ENCODE measurements at regions not wholly inside any gene's neighbourhood (a gene's known extent, or its start where the extent isn't known, plus 50 kb on each side); places are given as distances from the start of the nearest gene placed in this dataset.

GRCh38 chr18:37671119-37671518, 105.5 kb upstream of the CELF4 start:
- DNase-seq: no peak
- intact Hi-C loops (cut with DNase I): no loop called here
- no peak for ATAC-seq (ENCODE audit: poor library complexity)

- DNase-seq (no peak), ATAC-seq (ENCODE audit: poor library complexity) (no peak)
- intact Hi-C loops (cut with DNase I): no loop called here
Measured at GRCh38 chr18:37669991-37670534, 104.5 kb upstream of the CELF4 start.

GRCh38 chr18:37668971-37669747, 103.6 kb upstream of the CELF4 start:
- ATAC-seq (ENCODE audit: poor library complexity) (no peak), DNase-seq (no peak)
- intact Hi-C loops (cut with DNase I): no loop called here

DNA sequence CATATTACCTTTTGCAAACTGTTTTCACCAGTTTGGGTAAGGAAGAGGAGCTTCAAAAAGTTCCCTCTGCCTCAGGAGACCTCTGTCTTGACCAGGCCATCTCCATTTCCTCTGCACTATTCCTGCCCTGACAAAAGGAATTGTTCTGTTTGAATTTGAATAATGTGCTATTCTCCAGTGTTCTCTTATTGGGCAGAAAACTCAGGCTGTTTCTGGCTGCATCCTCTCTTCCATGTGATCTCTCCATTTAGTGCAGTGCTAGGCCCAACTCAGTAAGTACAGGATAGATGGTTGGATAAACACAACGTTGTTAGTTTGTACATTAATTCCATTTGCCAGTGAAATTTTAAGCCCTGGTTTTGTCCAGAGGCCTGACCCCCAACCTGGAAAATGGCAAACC, 102.2 kb upstream of the CELF4 start:
- ATAC-seq (ENCODE audit: poor library complexity) (no peak), DNase-seq (no peak)
- intact Hi-C loops (cut with DNase I): no loop called here

GRCh38 chr18:37666991-37667390, 101.4 kb upstream of the CELF4 start:
- DNase-seq: no peak
- intact Hi-C loops (cut with DNase I): no loop called here
- ATAC-seq (ENCODE audit: poor library complexity): no peak

DNA sequence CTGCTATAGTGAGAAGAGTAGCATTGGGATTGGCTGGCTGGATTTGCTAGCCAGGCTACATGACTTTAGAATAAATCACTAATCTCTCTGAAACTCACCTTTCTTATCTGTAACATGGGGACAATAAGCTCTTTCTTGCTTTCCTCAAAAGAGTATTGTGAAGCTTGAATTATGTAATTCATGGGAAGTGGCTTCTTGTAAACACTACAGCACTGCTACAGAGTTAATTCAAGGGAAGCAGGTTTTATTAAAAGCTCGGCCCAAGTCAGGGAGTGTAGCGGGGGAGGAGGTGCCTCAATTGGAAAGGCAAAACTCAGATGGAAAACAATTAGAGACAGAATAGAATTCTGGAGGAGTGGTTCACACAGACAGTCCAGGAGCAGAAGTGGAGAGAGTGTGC, 100.9 kb upstream of the CELF4 start:
- DNase-seq: no peak
- no peak for ATAC-seq (ENCODE audit: poor library complexity)
- intact Hi-C loops (cut with DNase I): no loop called here

- intact Hi-C loops (cut with DNase I): no loop called here
- no peak for ATAC-seq (ENCODE audit: poor library complexity)
- DNase-seq: no peak
Measured at GRCh38 chr18:37665346-37665745, 99.7 kb upstream of the CELF4 start.

- ATAC-seq (ENCODE audit: poor library complexity) (no peak), DNase-seq (no peak)
- intact Hi-C loops (cut with DNase I): no loop called here
Measured at GRCh38 chr18:37663446-37663845, 97.8 kb upstream of the CELF4 start.

DNA sequence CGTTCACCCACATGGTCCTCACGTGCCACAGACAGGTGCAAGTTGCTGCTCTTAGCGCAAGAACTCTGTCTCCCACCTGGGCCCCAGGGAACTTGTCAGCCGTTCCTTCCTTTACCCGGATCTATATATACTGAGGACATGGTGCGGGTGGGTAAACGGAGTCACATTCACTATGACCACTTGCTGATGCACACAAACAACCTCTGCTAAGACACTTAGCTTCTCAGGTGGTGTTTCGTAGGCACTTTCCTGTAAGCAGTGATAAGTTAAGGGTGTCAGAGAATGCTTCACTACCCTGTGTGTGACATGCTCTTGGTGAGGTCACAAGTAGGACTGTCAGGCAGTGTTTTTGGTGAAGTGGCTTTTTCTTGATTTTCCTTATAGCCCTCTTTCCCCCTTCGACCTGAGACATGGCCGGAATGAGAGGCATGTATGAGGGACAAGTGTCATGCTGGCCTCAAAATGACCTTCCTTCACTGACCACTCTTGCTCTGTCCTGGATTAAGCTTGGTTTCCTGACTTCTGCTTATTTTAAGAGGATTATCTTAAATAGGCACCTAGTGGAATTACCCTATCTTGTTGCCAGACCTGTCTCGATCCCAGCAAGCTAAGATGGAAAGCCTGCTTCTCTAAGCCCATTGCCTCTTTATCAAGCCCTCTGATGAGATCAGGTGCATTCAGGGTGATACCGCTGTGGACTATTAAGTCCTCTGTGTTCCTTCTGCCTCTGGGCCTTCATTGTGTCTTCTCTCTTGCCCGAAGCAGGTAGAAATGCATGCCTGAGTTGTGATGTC, 97.1 kb upstream of the CELF4 start:
- intact Hi-C loops (cut with DNase I): no loop called here
- no peak for DNase-seq
- no peak for ATAC-seq (ENCODE audit: poor library complexity)

DNA sequence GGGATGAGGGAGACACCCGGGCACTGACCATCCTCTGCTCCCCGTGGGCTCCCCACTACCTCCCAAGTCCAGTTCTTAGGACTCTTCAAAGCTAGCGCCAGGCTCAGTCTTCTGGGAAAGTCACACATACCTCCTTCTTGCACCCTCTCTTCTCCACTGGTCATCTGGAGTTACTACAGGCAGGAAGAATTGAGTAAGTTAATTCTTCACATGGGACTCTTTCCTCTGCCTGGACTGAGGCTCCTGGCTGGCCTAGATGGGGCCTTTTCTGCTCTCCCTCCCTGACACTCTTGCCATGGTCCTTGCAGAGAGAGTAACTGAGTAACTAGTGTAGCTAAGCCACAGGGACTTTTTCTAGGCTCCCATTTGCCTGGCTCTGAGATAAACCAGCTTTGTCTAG, 96.5 kb upstream of the CELF4 start:
- intact Hi-C loops (cut with DNase I): no loop called here
- ATAC-seq (ENCODE audit: poor library complexity) (no peak), DNase-seq (no peak)

- DNase-seq (no peak), ATAC-seq (ENCODE audit: poor library complexity) (no peak)
- intact Hi-C loops (cut with DNase I): no loop called here
Measured at GRCh38 chr18:37661478-37661877, 95.9 kb upstream of the CELF4 start.

GRCh38 chr18:37661061-37661460, 95.5 kb upstream of the CELF4 start:
- DNase-seq (no peak), ATAC-seq (ENCODE audit: poor library complexity) (no peak)
- intact Hi-C loops (cut with DNase I): no loop called here

GRCh38 chr18:37660658-37661057, 95.1 kb upstream of the CELF4 start:
- intact Hi-C loops (cut with DNase I): no loop called here
- DNase-seq: no peak
- ATAC-seq (ENCODE audit: poor library complexity): no peak

- no peak for ATAC-seq (ENCODE audit: poor library complexity)
- intact Hi-C loops (cut with DNase I): no loop called here
- no peak for DNase-seq
Measured at GRCh38 chr18:37659906-37660305, 94.3 kb upstream of the CELF4 start.

GRCh38 chr18:37658894-37659293, 93.3 kb upstream of the CELF4 start:
- no peak for DNase-seq
- ATAC-seq (ENCODE audit: poor library complexity): no peak
- intact Hi-C loops (cut with DNase I): no loop called here

DNA sequence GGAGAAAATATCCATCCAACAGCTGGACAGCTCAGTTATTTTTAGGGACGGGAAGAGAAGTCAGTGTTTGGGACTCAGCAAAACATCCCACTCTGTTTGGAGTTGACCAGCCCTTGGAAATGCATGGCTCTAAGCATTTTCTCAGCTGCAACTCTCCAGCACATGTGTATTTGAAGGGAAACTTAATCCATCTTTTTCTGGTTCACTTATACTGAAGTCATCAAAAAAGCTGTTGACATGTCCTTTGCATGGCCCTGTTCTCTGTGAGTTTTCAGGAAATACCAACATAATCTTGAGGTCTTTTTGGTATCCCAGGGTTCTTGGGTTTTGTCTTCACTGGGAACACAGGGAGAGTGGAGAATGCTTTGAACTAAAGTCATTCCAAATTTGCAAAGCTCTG, 91.9 kb upstream of the CELF4 start:
- ATAC-seq (ENCODE audit: poor library complexity): no peak
- intact Hi-C loops (cut with DNase I): no loop called here
- no peak for DNase-seq

- no peak for DNase-seq
- intact Hi-C loops (cut with DNase I): no loop called here
- no peak for ATAC-seq (ENCODE audit: poor library complexity)
Measured at GRCh38 chr18:37654731-37655369, 89.3 kb upstream of the CELF4 start.

DNA sequence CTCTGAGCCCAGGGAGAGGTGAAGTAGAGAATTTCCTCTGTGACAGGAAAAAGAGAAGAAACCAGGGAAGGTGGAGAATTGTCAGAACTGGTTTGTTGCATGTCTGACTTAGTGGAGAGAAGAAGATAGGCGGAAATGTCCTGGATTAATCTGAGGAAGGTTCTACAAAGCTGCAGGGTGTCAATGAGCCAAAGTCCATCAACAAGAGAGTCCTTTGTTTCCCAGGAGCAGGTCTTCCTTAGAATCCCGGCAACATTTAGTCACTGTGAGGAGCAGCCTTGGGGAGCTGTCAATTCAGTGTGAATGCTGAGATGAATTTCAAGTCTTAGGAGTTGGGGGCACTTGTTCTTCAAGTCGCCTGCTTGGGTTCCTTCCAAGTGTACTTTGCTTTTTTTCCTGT, 88.4 kb upstream of the CELF4 start:
- no peak for ATAC-seq (ENCODE audit: poor library complexity)
- intact Hi-C loops (cut with DNase I): no loop called here
- DNase-seq: no peak

DNA sequence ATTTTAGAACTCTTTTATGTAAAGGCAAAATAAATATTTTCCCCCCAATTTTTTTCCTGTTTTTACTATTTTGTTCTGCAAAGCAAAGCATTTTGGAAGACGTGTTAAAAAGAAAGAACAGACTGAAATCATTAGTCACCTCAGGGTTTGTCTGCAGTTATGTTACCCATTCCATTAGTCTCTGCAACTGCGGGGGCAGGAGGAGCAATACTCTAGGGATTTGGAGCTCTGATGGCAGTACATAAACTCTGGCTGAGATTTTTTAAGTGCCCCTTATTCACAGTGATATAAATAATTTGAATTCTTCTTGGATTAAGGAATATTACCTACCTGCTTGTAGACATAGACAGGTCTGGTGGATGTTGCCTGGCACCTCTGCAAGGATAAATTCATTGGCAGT, 88.0 kb upstream of the CELF4 start:
- ATAC-seq (ENCODE audit: poor library complexity): no peak
- no peak for DNase-seq
- intact Hi-C loops (cut with DNase I): no loop called here

DNA sequence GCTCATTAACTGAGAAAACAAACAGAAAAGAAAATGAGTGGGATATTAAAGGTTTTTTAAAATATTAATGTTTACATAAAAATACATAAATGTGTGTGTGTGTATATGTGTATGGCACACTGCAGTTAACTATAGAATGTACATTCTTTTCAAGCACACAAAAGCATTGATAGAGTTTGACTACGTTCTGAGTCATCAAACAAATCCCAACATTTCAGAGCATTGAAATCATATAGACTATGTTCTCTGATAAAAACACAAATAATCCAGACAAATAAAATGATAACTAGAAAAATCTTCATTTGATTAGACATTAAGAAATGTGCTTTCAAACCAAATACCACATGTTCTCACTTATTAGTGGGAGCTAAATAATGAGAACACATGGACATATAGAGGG, 84.3 kb upstream of the CELF4 start:
- no peak for DNase-seq
- intact Hi-C loops (cut with DNase I): no loop called here
- ATAC-seq (ENCODE audit: poor library complexity): no peak

Data from Right ventricle myocardium superior (tissue), 1 donor.